GM12873 (cell line): ENCODE measurements at regions not wholly inside any gene's neighbourhood (a gene's known extent, or its start where the extent isn't known, plus 50 kb on each side); places are given as distances from the start of the nearest gene placed in this dataset.

ENCODE experiments used
- CTCF ChIP-seq: IDR thresholded peaks from 2 replicates; pipeline ENCODE4 v1.5.1; 2012; ENCODE audit warnings: low read depth, mild to moderate bottlenecking, moderate library complexity, low read length, control low read depth; ENCODE audit not compliant: insufficient read depth; ENCODE audit errors: missing control alignments

DNA sequence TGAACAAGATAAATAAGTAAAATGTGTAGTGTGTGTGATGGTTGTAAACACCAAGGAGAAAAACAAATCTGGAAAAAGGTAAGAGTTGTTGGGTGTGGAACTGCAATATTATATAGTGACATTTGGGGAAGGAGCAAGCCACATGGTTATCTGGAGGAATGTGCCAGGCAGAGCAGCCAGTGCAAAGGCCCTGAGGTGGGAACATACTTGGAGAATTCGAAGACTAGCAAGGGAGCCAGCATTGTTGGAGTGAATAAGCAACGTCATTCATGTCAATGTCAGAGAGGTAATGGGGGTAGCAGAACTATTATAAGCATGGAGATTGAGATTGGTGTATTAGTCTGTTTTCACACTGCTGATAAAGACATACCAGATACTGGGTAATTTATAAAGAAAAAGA lies 241.5 kb upstream of the LHX5 start:
- TF ChIP-seq CTCF: no peak

- TF ChIP-seq CTCF: no peak
These were observed 240.8 kb upstream of the LHX5 start for GRCh38 chr12:113712481-113712880.

DNA sequence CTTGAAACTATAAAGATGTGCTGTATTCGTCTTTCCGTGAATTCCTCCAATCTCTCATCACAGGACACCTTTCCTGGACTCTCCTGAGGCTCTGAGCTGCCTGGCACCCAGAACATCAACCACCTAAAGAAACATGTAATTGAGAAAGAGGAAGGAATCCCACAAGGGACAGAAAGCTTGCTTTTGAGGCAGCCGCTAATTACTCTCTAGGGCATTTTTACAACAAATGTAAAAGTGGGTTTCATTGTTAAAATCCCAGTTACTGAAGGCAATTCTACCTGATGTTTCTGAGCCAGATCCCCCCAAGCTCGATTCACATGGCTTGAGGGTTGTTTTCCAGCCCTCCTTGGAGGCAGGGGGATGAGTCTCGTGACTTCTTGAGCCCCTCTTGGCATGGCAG lies 238.5 kb upstream of the LHX5 start:
- TF ChIP-seq CTCF: no peak

DNA sequence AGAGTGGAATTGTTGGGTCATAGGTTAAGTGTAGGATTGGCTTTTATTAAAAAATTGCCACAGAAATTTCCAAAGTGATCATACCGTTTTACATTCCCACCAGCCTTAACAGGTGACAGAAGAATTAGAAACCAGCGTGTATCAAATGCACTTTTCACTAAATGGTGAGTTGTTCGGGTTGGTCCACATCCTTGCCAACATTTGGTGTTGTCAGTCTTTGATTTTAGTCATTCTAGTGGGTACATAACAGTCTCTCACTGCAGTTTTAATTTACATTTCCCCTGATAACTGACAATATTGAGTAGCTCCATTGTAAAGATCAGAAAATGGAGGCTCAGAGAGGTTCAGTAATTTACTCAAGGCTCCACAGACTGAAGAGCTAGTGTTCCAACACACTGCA lies 237.8 kb upstream of the LHX5 start:
- TF ChIP-seq CTCF: no peak

- TF ChIP-seq CTCF: no peak
These were observed 231.2 kb upstream of the LHX5 start for GRCh38 chr12:113702836-113703235.

- TF ChIP-seq CTCF: no peak
These were observed 230.6 kb upstream of the LHX5 start for GRCh38 chr12:113702276-113702675.

GRCh38 chr12:113700943-113701342 lies 229.3 kb upstream of the LHX5 start:
- TF ChIP-seq CTCF: no peak

GRCh38 chr12:113698510-113698858 lies 226.8 kb upstream of the LHX5 start:
- TF ChIP-seq CTCF: no peak
